ENCODE measurements at regions not wholly inside any gene's neighbourhood (a gene's known extent, or its start where the extent isn't known, plus 50 kb on each side); places are given as distances from the start of the nearest gene placed in this dataset.
"Not testable (repeated sequence)": the region's sequence is repeated elsewhere in the genome, so short reads cannot be mapped to it uniquely, and the experiment has no call there.

- no peak overlapping the region for H3K27ac Mint-ChIP-seq
- Histone ChIP-seq H3K4me3 (ENCODE audit: low read length) (no peak overlapping the region), H3K27me3 (ENCODE audit: control insufficient read depth, insufficient read depth, low read length, poor library complexity, severe bottlenecking) (no peaks in the 10 kb centered on the region), H3K27ac (ENCODE audit: low read depth, low read length) (no peak overlapping the region), H3K9me3 (ENCODE audit: control insufficient read depth, low read length) (no peaks in the 10 kb centered on the region), H3K36me3 (ENCODE audit: control insufficient read depth, insufficient read depth, low read length) (no peaks in the 10 kb centered on the region), H3K9ac (ENCODE audit: extremely low read depth, low read length, poor library complexity, severe bottlenecking) (no peak overlapping the region), H3K4me1 (ENCODE audit: control insufficient read depth, insufficient read depth, low read length) (no peaks in the 10 kb centered on the region)
- no peaks in the 10 kb centered on the region for H3K27me3 Mint-ChIP-seq (ENCODE audit: insufficient read depth)
- DNase-seq: no peak
- TF ChIP-seq CTCF (conservative IDR thresholded peaks at IDR 0.05): peak; percentile 29
- H3K4me3 Mint-ChIP-seq: no peak overlapping the region
- H3K4me1 Mint-ChIP-seq: peaks cover 7% of the 10 kb centered on the region
- WGBS, 2 experiments (ENCODE audit: insufficient coverage in 1 of 2, insufficient read length in 1 of 2): 26% methylated on average over 2 of the region's 2 CpGs; no CpG with 5 or more reads in 1 of the 2 experiments
- H3K36me3 Mint-ChIP-seq (ENCODE audit: low read depth): no peaks in the 10 kb centered on the region
- no peaks in the 10 kb centered on the region for H3K9me3 Mint-ChIP-seq
Measured at GRCh38 chr3:169008776-169009358, 654.6 kb downstream of the MECOM start.

GRCh38 chr3:169007145-169007544, 656.4 kb downstream of the MECOM start:
- Histone ChIP-seq H3K9me3 (ENCODE audit: control insufficient read depth, low read length) (no peaks in the 10 kb centered on the region), H3K4me3 (ENCODE audit: low read length) (no peak overlapping the region), H3K9ac (ENCODE audit: extremely low read depth, low read length, poor library complexity, severe bottlenecking) (no peak overlapping the region), H3K4me1 (ENCODE audit: control insufficient read depth, insufficient read depth, low read length) (no peaks in the 10 kb centered on the region), H3K36me3 (ENCODE audit: control insufficient read depth, insufficient read depth, low read length) (no peaks in the 10 kb centered on the region), H3K27me3 (ENCODE audit: control insufficient read depth, insufficient read depth, low read length, poor library complexity, severe bottlenecking) (no peaks in the 10 kb centered on the region), H3K27ac (ENCODE audit: low read depth, low read length) (no peak overlapping the region)
- Mint-ChIP-seq H3K36me3 (ENCODE audit: low read depth) (no peaks in the 10 kb centered on the region), H3K9me3 (no peaks in the 10 kb centered on the region), H3K4me3 (no peak overlapping the region), H3K27me3 (ENCODE audit: insufficient read depth) (no peaks in the 10 kb centered on the region), H3K4me1 (peaks cover 7% of the 10 kb centered on the region), H3K27ac (peak overlapping the region; percentile 20)
- no peak for TF ChIP-seq CTCF (conservative IDR thresholded peaks at IDR 0.05)
- no peak for DNase-seq
- 83 to 100% methylated on average over 1 to 2 of the region's 2 CpGs for WGBS, 2 experiments (ENCODE audit: insufficient coverage in 1 of 2, insufficient read length in 1 of 2)

- H3K4me1 ChIP-seq (ENCODE audit: control insufficient read depth, insufficient read depth, low read length); H3K4me1 Mint-ChIP-seq: not testable (repeated sequence)
- WGBS, 2 experiments (ENCODE audit: insufficient coverage in 1 of 2, insufficient read length in 1 of 2): no CpG with 5 or more reads among the region's 5 CpGs
Measured at GRCh38 chr3:169006398-169006797, 657.1 kb downstream of the MECOM start.

DNA sequence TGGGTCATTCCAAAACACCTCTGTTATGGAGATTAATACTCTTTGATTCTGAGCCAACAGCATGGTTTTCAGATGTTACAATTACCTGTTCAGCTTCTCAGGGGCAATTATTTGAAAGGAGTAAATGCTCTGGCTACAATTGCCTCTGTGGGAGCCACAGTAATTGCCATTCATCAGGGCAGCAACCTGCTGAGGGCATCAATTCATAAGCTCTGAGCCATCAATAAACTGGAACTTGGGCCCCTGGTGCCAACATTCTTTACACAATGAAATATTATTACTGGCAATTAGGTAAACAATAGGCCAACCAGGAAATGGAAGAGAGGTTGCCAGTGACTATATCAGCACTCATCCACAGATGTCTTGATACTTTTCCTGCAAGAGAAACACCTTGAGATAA, 660.8 kb downstream of the MECOM start:
- H3K36me3 ChIP-seq (ENCODE audit: control insufficient read depth, insufficient read depth, low read length): no peaks in the 10 kb centered on the region
- H3K4me1 ChIP-seq (ENCODE audit: control insufficient read depth, insufficient read depth, low read length): no peaks in the 10 kb centered on the region
- H3K27ac Mint-ChIP-seq: no peak overlapping the region
- no peak for TF ChIP-seq CTCF (conservative IDR thresholded peaks at IDR 0.05)
- no peaks in the 10 kb centered on the region for H3K36me3 Mint-ChIP-seq (ENCODE audit: low read depth)
- H3K4me3 Mint-ChIP-seq: no peak overlapping the region
- H3K9me3 Mint-ChIP-seq: no peaks in the 10 kb centered on the region
- DNase-seq: no peak
- H3K9me3 ChIP-seq (ENCODE audit: control insufficient read depth, low read length): no peaks in the 10 kb centered on the region
- no peak overlapping the region for H3K9ac ChIP-seq (ENCODE audit: extremely low read depth, low read length, poor library complexity, severe bottlenecking)
- no peak overlapping the region for H3K27ac ChIP-seq (ENCODE audit: low read depth, low read length)
- peaks cover 6% of the 10 kb centered on the region for H3K4me1 Mint-ChIP-seq
- no peak overlapping the region for H3K4me3 ChIP-seq (ENCODE audit: low read length)
- no peaks in the 10 kb centered on the region for H3K27me3 Mint-ChIP-seq (ENCODE audit: insufficient read depth)
- H3K27me3 ChIP-seq (ENCODE audit: control insufficient read depth, insufficient read depth, low read length, poor library complexity, severe bottlenecking): no peaks in the 10 kb centered on the region

More at GRCh38 chr3:169006398-169006797, 657.1 kb downstream of the MECOM start:
- H3K4me3 ChIP-seq (ENCODE audit: low read length); H3K9ac ChIP-seq (ENCODE audit: extremely low read depth, low read length, poor library complexity, severe bottlenecking); H3K9me3 ChIP-seq (ENCODE audit: control insufficient read depth, low read length); DNase-seq; H3K27ac ChIP-seq (ENCODE audit: low read depth, low read length); H3K4me3 Mint-ChIP-seq; H3K27me3 ChIP-seq (ENCODE audit: control insufficient read depth, insufficient read depth, low read length, poor library complexity, severe bottlenecking); H3K27ac Mint-ChIP-seq; H3K36me3 ChIP-seq (ENCODE audit: control insufficient read depth, insufficient read depth, low read length); H3K27me3 Mint-ChIP-seq (ENCODE audit: insufficient read depth); H3K36me3 Mint-ChIP-seq (ENCODE audit: low read depth); H3K9me3 Mint-ChIP-seq: not testable (repeated sequence)

All from endodermal cell (in vitro differentiated cells).